GM12892 (cell line): ENCODE measurements at regions not wholly inside any gene's neighbourhood (a gene's known extent, or its start where the extent isn't known, plus 50 kb on each side); places are given as distances from the start of the nearest gene placed in this dataset.

Source experiments
- POLR2A ChIP-seq: IDR thresholded peaks from 2 replicates; pipeline ENCODE4 v1.6.1; 2011; ENCODE audit warnings: low read depth, low read length, control low read depth
- POLR2AphosphoS5 ChIP-seq: IDR thresholded peaks from 2 replicates; pipeline ENCODE4 v1.6.1; 2011; ENCODE audit warnings: low read depth, low read length, control low read depth

DNA sequence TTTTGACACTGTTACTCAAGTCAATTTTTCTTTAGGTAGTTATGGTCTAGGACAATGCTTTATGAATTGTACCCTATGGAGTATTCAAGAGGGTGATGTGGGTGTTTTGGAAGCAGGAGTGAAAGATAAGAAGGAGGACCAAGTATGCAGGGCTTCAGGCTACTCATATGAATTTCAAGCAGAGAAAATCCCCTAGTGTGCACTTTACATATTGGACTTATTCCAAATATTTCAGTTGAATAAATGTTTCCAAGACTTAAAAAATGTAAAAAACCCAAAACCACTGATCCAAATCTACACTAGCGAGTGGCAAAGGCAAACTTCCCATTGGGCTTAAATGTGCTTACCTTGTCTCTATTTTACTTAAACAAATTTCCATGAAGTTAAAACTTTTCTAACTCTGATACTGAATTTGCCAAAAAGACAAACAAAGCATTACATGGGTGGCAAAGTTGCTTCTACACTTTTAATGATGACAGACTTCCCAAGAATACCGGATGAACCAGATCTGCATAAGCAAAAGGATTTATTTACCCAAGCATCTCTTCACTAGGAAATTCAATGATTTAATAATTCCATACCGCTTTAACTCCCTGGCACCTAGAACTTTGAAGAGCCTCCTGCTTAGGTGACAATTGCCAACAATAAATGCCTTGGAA lies 1233.5 kb upstream of the NXPH2 start:
- TF ChIP-seq POLR2AphosphoS5 (no peak), POLR2A (no peak)
